Heart right ventricle (tissue), 16 donors: ENCODE measurements at regions not wholly inside any gene's neighbourhood (a gene's known extent, or its start where the extent isn't known, plus 50 kb on each side); places are given as distances from the start of the nearest gene placed in this dataset.
A peak's percentile ranks its signal among the peaks of the same experiment; 100 is the strongest.

Source experiments
- ATAC-seq, 8 donors: fragments of 200-7000 bp; cut with Tn5 transposase; one replicate each; pipeline ENCODE4 v1.9.1; 2020; ENCODE audit warnings: mild to moderate bottlenecking in 8 of 8, moderate library complexity in 8 of 8, moderate number of reproducible peaks in 1 of 8
- DNase-seq, 2 donors: peaks; one replicate each; pipeline ENCODE4 v3.0.0-alpha.2; 2020
- H3K27ac ChIP-seq, 10 donors: fragments of 200-600 bp; sonication (generic) in 2 of 10; one replicate each; pipeline versions ENCODE4 v1.5.0 to v1.8.0; 2020 to 2022; ENCODE audit warnings: mild to moderate bottlenecking in 3 of 10
- H3K27me3 ChIP-seq, 7 donors: fragments of 200-600 bp; one replicate each; pipeline ENCODE4 v1.8.0; 2021 to 2022; ENCODE audit warnings: mild to moderate bottlenecking in 2 of 7
- H3K36me3 ChIP-seq, 9 donors: fragments of 200-600 bp; sonication (generic) in 1 of 9; one replicate each; pipeline versions ENCODE4 v1.5.0 to v1.8.0; 2020 to 2022; ENCODE audit warnings: mild to moderate bottlenecking in 2 of 9
- H3K4me1 ChIP-seq, 9 donors: fragments of 200-600 bp; sonication (generic) in 1 of 9; one replicate each; pipeline versions ENCODE4 v1.5.0 to v1.8.0; 2020 to 2022; ENCODE audit warnings: mild to moderate bottlenecking in 4 of 9
- H3K4me3 ChIP-seq, 10 donors: fragments of 200-600 bp; sonication (generic) in 2 of 10; one replicate each; pipeline versions ENCODE4 v1.5.0 to v1.8.0; 2020 to 2022; ENCODE audit warnings: mild to moderate bottlenecking in 7 of 10, moderate library complexity in 2 of 10
- H3K9me3 ChIP-seq, 11 donors: fragments of 200-600 bp in 10 of 11; sonication (generic) in 2 of 11; one replicate each; pipeline versions ENCODE4 v1.5.0 to v1.8.0; 2013 to 2022; ENCODE audit warnings: mild to moderate bottlenecking in 2 of 11, control low read depth in 1 of 11, moderate library complexity in 1 of 11
- WGBS, 2 donors: extraction: QIAGEN DNeasy Blood & Tissue Kit; methylation state at CpG; one replicate each; pipeline ENCODE4 v1.1.7; 2013; ENCODE audit warnings: inconsistent platforms in 1 of 2; 5-methylcytosine and 5-hydroxymethylcytosine counted together
- intact Hi-C, 10 donors: fragments of 100-400 bp; cut with DNase I; formaldehyde crosslinking; loops; one replicate each; pipeline versions ENCODE4 v1.11.1 to v1.14.2; 2022
- TF ChIP-seq, protein P1 (sequence below), 9 donors: fragments of 200-600 bp; sonication (generic) in 2 of 9; IDR thresholded peaks; one replicate each; pipeline versions ENCODE4 v1.5.0 to v1.8.0; 2021 to 2022; ENCODE audit warnings: antibody characterized with exemption in 9 of 9, mild to moderate bottlenecking in 5 of 9, moderate library complexity in 1 of 9
- donor health status: Arrhythmogenic right ventricular cardiomyopathy.
- donor health status: ischemic (EF 13 %, LVEDD 7.1; RV severe dilation, severe dysfunction).
- donor health status: healthy with polysubstance abuse.
- donor health status: DM: no; HTN: yes; CAD: no.
- donor health status: DM: no; HTN: no; CAD: no.
- donor health status: ischemic (EF 25% LVEDD 6.9; RV normal size, moderate dysfunction).
- donor health status: ischemic (EF 25% LVEDD 5.7; RV mildly dilated, moderate dysfunction).
- donor health status: healthy.
- donor health status: DM: yes; HTN: yes; CAD: no.
- donor health status: Ischemic cardiomyopathy.
- donor health status: ischemic (EF 35%, LVEDD 5.7; RV mildly dilated, moderate dysfunction).
- donor health status: nonischemic (EF 11% LVEDD 7.7; RV severe dilation, severe dysfunction).
- donor health status: DM: yes; HTN: yes; CAD: no.
- donor health status: PGD.
- donor health status: ischemic (EF 29% LVEDD 5.4; RV normal size, mild dysfunction).
- donor health status: nonischemic (EF 23%, LVEDD 6.1; RV moderate dilation, normal function).

GRCh38 chr17:34420900-34421299 is 57.9 kb upstream of the CCL1 start:
- no peaks in the 10 kb centered on the region for H3K4me1 ChIP-seq
- H3K27ac ChIP-seq, result no peak overlapping the region
- TF ChIP-seq, protein P1, sequence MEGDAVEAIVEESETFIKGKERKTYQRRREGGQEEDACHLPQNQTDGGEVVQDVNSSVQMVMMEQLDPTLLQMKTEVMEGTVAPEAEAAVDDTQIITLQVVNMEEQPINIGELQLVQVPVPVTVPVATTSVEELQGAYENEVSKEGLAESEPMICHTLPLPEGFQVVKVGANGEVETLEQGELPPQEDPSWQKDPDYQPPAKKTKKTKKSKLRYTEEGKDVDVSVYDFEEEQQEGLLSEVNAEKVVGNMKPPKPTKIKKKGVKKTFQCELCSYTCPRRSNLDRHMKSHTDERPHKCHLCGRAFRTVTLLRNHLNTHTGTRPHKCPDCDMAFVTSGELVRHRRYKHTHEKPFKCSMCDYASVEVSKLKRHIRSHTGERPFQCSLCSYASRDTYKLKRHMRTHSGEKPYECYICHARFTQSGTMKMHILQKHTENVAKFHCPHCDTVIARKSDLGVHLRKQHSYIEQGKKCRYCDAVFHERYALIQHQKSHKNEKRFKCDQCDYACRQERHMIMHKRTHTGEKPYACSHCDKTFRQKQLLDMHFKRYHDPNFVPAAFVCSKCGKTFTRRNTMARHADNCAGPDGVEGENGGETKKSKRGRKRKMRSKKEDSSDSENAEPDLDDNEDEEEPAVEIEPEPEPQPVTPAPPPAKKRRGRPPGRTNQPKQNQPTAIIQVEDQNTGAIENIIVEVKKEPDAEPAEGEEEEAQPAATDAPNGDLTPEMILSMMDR (IDR thresholded peaks at IDR 0.05), result no peak
- no peak for ATAC-seq
- DNase-seq, result no peak
- intact Hi-C loops, result loop anchor here (1.0 to 10.0 kb wide), 13 partner anchors 94 to 1111 kb away; partner anchors contain the start of genes RAD51D (in 4 of the 10) and FNDC8 (in 3 of the 10)
- peaks cover 0 to 89% (median 71%) of the 10 kb centered on the region in 7 donors for H3K27me3 ChIP-seq
- H3K4me3 ChIP-seq, result no peak overlapping the region
- 49 to 64% methylated on average over 3 of the region's 3 CpGs for WGBS, 2 donors
- no peaks in the 10 kb centered on the region for H3K9me3 ChIP-seq
- no peaks in the 10 kb centered on the region for H3K36me3 ChIP-seq

GRCh38 chr17:34420254-34420766 is 57.3 kb upstream of the CCL1 start:
- peak; percentile 36 to 51 for DNase-seq
- intact Hi-C loops, result loop anchor here (1.0 to 10.0 kb wide), 13 partner anchors 94 to 1112 kb away; partner anchors contain the start of genes RAD51D (in 4 of the 10) and FNDC8 (in 3 of the 10)
- H3K27me3 ChIP-seq, result peaks cover 0 to 89% (median 72%) of the 10 kb centered on the region in 7 donors

GRCh38 chr17:34416116-34416515 is 53.1 kb upstream of the CCL1 start:
- no peaks in the 10 kb centered on the region for H3K36me3 ChIP-seq
- H3K27me3 ChIP-seq, result peaks cover 0 to 85% (median 69%) of the 10 kb centered on the region in 7 donors
- no peaks in the 10 kb centered on the region for H3K4me1 ChIP-seq
- no peak for DNase-seq
- intact Hi-C loops, result loop anchor here in 3 of 10 donors (5.0 kb wide), 2 partner anchors 221 to 706 kb away; partner anchors contain the start of gene FNDC8 (in 2 of the 3)
- 85 to 89% methylated on average over 2 of the region's 2 CpGs for WGBS, 2 donors
- no peaks in the 10 kb centered on the region for H3K9me3 ChIP-seq
- no peak overlapping the region for H3K4me3 ChIP-seq
- ATAC-seq, result no peak
- H3K27ac ChIP-seq, result no peak overlapping the region
- TF ChIP-seq, protein P1 (IDR thresholded peaks at IDR 0.05), result no peak

More at GRCh38 chr17:34420254-34420766, 57.3 kb upstream of the CCL1 start:
- no peak overlapping the region for H3K27ac ChIP-seq
- TF ChIP-seq, protein P1 (IDR thresholded peaks at IDR 0.05), result peak; percentile 88 to 97 (median 94)
- H3K36me3 ChIP-seq, result no peaks in the 10 kb centered on the region
- H3K4me1 ChIP-seq, result no peaks in the 10 kb centered on the region
- ATAC-seq, result peak in 7 of 8 donors; percentile 45 to 69 (median 57)
- H3K4me3 ChIP-seq, result no peak overlapping the region
- H3K9me3 ChIP-seq, result no peaks in the 10 kb centered on the region
- 2 to 3% methylated on average over 6 of the region's 6 CpGs for WGBS, 2 donors

DNA sequence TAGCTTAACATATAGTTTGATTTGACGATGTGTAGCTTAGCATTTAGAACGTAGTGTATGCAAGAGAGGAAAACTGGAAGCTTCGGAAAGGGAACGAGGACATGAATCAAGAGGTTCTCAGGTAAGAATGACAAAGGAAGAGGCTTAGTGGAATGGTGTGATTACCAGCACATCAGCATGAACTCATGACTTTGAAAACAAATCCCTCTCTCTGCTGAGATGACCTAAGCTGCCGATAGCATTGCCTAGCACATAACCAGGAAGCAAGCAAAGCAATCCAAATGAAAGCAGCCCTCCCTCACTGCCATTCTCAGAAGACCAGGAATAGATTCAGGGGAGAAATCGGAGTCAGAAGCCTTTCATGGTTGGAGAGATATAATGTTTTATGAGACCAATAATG is 51.3 kb upstream of the CCL1 start:
- no peak for ATAC-seq
- Histone ChIP-seq H3K9me3 (no peaks in the 10 kb centered on the region), H3K4me3 (no peak overlapping the region), H3K36me3 (no peaks in the 10 kb centered on the region), H3K4me1 (no peaks in the 10 kb centered on the region), H3K27me3 (peaks cover 0 to 86% (median 74%) of the 10 kb centered on the region in 7 donors), H3K27ac (no peak overlapping the region)
- TF ChIP-seq, protein P1 (IDR thresholded peaks at IDR 0.05), result no peak
- intact Hi-C loops, result no loop called here
- 25 to 33% methylated on average over 6 of the region's 6 CpGs for WGBS, 2 donors
- DNase-seq, result no peak
